Activated T-helper 17 cell treated with anti-CD3 and anti-CD28 coated beads, Interleukin-2, amount 50 U/mL, for 72 hours (primary cell): ENCODE measurements at regions not wholly inside any gene's neighbourhood (a gene's known extent, or its start where the extent isn't known, plus 50 kb on each side); places are given as distances from the start of the nearest gene placed in this dataset.
"Not testable (repeated sequence)": the region's sequence is repeated elsewhere in the genome, so short reads cannot be mapped to it uniquely, and the experiment has no call there.

Experiments
- ATAC-seq: fragments of 150-1000 bp; cut with Tn5 transposase; replicated peaks from 2 replicates; pipeline ENCODE4 v1.10.0; 2021; ENCODE audit warnings: mild to moderate bottlenecking, moderate library complexity
- H3K27ac Mint-ChIP-seq: one replicate; pipeline ENCODE4 v1.8.0; 2022; ENCODE audit warnings: mixed read lengths
- H3K27me3 Mint-ChIP-seq: one replicate; pipeline ENCODE4 v1.8.0; 2022; ENCODE audit warnings: mixed read lengths
- H3K36me3 Mint-ChIP-seq: one replicate; pipeline ENCODE4 v1.8.0; 2022; ENCODE audit warnings: low read depth, mild to moderate bottlenecking, mixed read lengths
- H3K4me1 Mint-ChIP-seq: one replicate; pipeline ENCODE4 v1.8.0; 2022; ENCODE audit warnings: mixed read lengths
- H3K4me3 Mint-ChIP-seq: one replicate; pipeline ENCODE4 v1.8.0; 2022; ENCODE audit warnings: mild to moderate bottlenecking, mixed read lengths
- H3K9me3 Mint-ChIP-seq: one replicate; pipeline ENCODE4 v1.8.0; 2022; ENCODE audit warnings: mixed read lengths

DNA sequence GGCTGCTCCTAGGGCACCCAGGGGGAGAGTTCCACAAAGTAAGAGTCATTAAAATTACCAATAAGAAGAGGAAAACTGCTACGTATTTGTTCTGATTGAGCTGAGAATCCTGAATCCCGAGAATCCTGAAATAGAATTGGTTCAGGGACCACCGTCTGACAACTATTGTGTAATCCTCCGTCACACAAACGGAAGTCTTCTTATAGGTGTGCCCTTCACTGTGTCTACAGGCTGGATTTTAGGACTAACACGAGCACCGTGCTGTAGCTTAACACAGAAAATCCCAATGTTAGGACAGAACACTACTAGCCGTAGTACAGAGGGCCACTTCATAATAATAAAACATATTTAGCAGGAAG, 50.6 kb upstream of the RNF182 start:
- Mint-ChIP-seq H3K9me3 (no peaks in the 10 kb centered on the region), H3K27ac (peak overlapping the region; percentile 28), H3K4me1 (peaks cover 5% of the 10 kb centered on the region), H3K36me3 (no peaks in the 10 kb centered on the region), H3K4me3 (peak overlapping the region; percentile 82), H3K27me3 (peaks cover 4% of the 10 kb centered on the region)
- no peak for ATAC-seq

DNA sequence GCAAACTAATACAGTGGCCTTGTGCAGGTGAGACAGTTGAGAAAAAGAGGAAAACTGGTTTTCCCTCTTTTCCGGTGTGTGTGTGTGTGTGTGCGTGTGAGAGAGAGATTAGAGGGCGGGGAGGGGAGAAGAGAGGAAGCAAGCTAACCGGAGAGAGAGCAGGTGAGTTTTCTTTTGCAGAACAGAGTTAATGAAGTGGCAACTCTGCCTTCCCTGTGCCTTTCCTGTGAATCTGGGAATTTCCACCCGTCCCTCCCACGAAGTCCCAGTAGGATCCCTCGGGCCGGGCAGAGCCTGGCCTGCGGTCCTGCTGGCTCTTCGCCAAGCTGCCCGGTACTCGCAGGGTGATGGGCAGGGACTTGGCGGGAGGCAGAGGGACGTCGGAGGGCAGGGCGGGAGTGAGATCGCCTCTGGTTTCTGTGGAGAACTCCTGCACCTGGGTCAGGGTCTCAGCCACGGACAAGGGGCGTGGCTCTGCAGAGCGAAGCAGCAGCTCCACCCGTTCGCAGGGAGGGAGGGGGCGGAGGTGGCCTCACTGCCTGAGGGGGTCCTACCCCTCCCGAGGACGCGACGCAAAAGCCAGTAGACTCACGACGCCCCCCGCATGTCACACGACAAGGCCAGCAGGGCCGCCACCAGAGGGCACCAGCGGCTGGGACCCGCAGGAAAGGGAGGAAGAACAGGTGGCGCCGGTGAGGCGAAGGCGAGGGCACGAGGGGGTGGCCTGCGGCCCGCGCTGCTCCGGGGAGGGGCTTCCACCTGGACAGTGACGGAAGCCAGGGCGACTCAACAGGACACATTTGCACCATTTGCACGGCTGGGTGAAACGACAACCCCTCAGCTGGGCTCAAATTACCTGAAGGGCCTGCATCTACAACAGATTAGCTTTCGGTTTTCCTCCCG, 51.2 kb upstream of the RNF182 start:
- H3K36me3 Mint-ChIP-seq: no peaks in the 10 kb centered on the region
- H3K27ac Mint-ChIP-seq: peak overlapping the region; percentile 49
- ATAC-seq: peak; percentile 88

GRCh38 chr6:13872681-13873080, 52.1 kb upstream of the RNF182 start:
- peaks cover 16% of the 10 kb centered on the region for H3K27me3 Mint-ChIP-seq
- ATAC-seq: no peak
- no peaks in the 10 kb centered on the region for H3K9me3 Mint-ChIP-seq
- H3K27ac Mint-ChIP-seq: peak overlapping the region; percentile 49
- peaks cover 5% of the 10 kb centered on the region for H3K4me1 Mint-ChIP-seq
- H3K4me3 Mint-ChIP-seq: peak overlapping the region; percentile 82
- H3K36me3 Mint-ChIP-seq: no peaks in the 10 kb centered on the region

More for the DNA sequence above, 51.2 kb upstream of the RNF182 start:
- H3K4me1 Mint-ChIP-seq: peaks cover 5% of the 10 kb centered on the region
- no peaks in the 10 kb centered on the region for H3K9me3 Mint-ChIP-seq
- peaks cover 7% of the 10 kb centered on the region for H3K27me3 Mint-ChIP-seq
- peak overlapping the region; percentile 82 for H3K4me3 Mint-ChIP-seq

- H3K9me3 Mint-ChIP-seq, H3K4me1 Mint-ChIP-seq, H3K36me3 Mint-ChIP-seq, H3K4me3 Mint-ChIP-seq, H3K27ac Mint-ChIP-seq, ATAC-seq: not testable (repeated sequence)
- peaks cover 19% of the 10 kb centered on the region for H3K27me3 Mint-ChIP-seq
These were observed 52.7 kb upstream of the RNF182 start for GRCh38 chr6:13872006-13872405.

GRCh38 chr6:13870214-13870830, 54.4 kb upstream of the RNF182 start:
- peaks cover 23% of the 10 kb centered on the region for H3K27me3 Mint-ChIP-seq
- no peaks in the 10 kb centered on the region for H3K36me3 Mint-ChIP-seq
- ATAC-seq: no peak
- no peaks in the 10 kb centered on the region for H3K9me3 Mint-ChIP-seq
- H3K4me1 Mint-ChIP-seq: peaks cover 5% of the 10 kb centered on the region
- H3K27ac Mint-ChIP-seq: no peak overlapping the region
- H3K4me3 Mint-ChIP-seq: no peak overlapping the region

DNA sequence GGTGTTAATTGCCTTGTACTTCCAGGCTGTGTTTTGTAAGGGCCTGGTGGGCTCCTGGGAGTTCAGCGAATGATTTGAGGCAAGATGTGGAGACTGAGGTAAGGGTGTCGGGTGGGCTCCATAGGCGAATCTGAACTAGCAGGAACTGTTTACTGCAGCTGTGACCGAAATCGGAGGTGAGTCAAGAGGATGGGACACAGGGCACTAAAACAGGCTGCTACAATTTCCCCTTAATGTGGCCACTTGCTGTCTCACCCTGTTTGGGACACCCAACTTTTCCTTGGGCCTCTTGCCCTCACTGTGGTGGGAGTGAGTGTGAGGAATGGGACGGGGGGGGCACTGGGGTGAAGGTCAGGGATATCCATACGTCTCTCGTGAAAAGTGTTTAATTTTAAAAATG, 53.9 kb upstream of the MCUR1 start:
- no peak overlapping the region for H3K27ac Mint-ChIP-seq
- peaks cover 34% of the 10 kb centered on the region for H3K27me3 Mint-ChIP-seq

GRCh38 chr6:13866301-13866700, 51.9 kb upstream of the MCUR1 start:
- H3K36me3 Mint-ChIP-seq: no peaks in the 10 kb centered on the region
- H3K9me3 Mint-ChIP-seq: no peaks in the 10 kb centered on the region
- H3K27ac Mint-ChIP-seq: no peak overlapping the region
- no peak overlapping the region for H3K4me3 Mint-ChIP-seq
- no peaks in the 10 kb centered on the region for H3K4me1 Mint-ChIP-seq
- H3K27me3 Mint-ChIP-seq: peaks cover 40% of the 10 kb centered on the region
- no peak for ATAC-seq

More for the DNA sequence above, 53.9 kb upstream of the MCUR1 start:
- Mint-ChIP-seq H3K36me3 (no peaks in the 10 kb centered on the region), H3K4me3 (no peak overlapping the region), H3K9me3 (no peaks in the 10 kb centered on the region), H3K4me1 (peaks cover 4% of the 10 kb centered on the region)
- ATAC-seq: no peak

DNA sequence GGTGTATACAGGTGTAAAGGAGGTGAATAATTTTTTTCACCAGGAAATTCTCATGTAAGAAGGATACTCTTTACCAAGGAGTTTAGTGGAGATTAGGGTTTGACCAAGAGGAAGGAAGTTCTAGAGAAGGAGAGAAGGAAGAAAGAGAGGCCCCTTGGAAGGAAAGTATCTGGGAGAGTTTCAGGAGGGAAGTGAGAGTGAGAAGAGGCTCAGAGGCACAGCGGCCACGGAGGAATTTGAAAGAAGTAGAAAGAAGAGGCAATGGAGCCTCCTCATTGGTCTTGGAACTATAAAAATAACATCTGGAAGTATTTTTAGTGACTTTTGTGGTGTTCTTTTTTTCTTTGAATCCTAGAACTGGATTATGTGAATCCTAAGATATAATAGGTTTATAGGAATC, 50.8 kb upstream of the MCUR1 start:
- Mint-ChIP-seq H3K36me3 (no peaks in the 10 kb centered on the region), H3K27ac (no peak overlapping the region)
- ATAC-seq: no peak

GRCh38 chr6:13864669-13865068, 50.3 kb upstream of the MCUR1 start:
- ATAC-seq, H3K4me1 Mint-ChIP-seq, H3K27ac Mint-ChIP-seq, H3K36me3 Mint-ChIP-seq, H3K4me3 Mint-ChIP-seq, H3K9me3 Mint-ChIP-seq: not testable (repeated sequence)
- peaks cover 40% of the 10 kb centered on the region for H3K27me3 Mint-ChIP-seq

More for the DNA sequence above, 50.8 kb upstream of the MCUR1 start:
- Mint-ChIP-seq H3K27me3 (peaks cover 40% of the 10 kb centered on the region), H3K4me3 (no peak overlapping the region), H3K9me3 (no peaks in the 10 kb centered on the region), H3K4me1 (no peaks in the 10 kb centered on the region)
